ENCODE measurements at regions not wholly inside any gene's neighbourhood (a gene's known extent, or its start where the extent isn't known, plus 50 kb on each side); places are given as distances from the start of the nearest gene placed in this dataset.

DNA sequence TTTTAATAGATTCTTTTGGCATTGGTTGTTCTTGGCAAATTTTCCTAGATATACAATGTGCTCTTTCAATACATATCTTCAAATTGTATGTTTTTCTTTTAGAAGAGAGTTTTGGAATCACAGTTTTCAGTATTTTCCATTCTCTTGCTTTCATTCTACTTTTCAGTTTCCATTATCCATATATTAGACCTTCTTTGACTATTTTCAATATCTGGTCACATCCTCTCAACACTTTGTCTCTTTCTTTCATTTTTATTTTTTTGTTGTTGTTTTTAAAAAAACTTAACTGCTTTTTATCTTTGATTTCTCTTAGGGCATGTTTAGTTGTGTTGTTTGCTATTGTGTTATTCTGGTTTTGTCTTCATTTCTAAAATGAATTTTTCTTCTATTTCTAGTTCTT is 59.9 kb upstream of the CLMN start:
- no peak overlapping the region for H3K4me2 ChIP-seq (ENCODE audit: low read depth, low read length)
- H3K9me2 ChIP-seq (replicated peaks; ENCODE audit: insufficient read depth, low read length), result no peaks in the 10 kb centered on the region
- TF ChIP-seq, protein P1, sequence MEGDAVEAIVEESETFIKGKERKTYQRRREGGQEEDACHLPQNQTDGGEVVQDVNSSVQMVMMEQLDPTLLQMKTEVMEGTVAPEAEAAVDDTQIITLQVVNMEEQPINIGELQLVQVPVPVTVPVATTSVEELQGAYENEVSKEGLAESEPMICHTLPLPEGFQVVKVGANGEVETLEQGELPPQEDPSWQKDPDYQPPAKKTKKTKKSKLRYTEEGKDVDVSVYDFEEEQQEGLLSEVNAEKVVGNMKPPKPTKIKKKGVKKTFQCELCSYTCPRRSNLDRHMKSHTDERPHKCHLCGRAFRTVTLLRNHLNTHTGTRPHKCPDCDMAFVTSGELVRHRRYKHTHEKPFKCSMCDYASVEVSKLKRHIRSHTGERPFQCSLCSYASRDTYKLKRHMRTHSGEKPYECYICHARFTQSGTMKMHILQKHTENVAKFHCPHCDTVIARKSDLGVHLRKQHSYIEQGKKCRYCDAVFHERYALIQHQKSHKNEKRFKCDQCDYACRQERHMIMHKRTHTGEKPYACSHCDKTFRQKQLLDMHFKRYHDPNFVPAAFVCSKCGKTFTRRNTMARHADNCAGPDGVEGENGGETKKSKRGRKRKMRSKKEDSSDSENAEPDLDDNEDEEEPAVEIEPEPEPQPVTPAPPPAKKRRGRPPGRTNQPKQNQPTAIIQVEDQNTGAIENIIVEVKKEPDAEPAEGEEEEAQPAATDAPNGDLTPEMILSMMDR (IDR thresholded peaks at IDR 0.05; ENCODE audit: low read length), result no peak
- TF ChIP-seq EZH2 (optimal IDR thresholded peaks at IDR 0.05; ENCODE audit: low read depth, low read length) (no peak), EZH2phosphoT487 (IDR thresholded peaks at IDR 0.05; ENCODE audit: low read length) (no peak)
- no peak overlapping the region for H3K9ac ChIP-seq (ENCODE audit: low read length)
- no peaks in the 10 kb centered on the region for H4K20me1 ChIP-seq (ENCODE audit: insufficient read depth, low read length)
- no peak overlapping the region for H3K4me3 ChIP-seq (ENCODE audit: low read length)
- no peaks in the 10 kb centered on the region for H3K79me2 ChIP-seq (ENCODE audit: low read length)
- H3K36me3 ChIP-seq (replicated peaks; ENCODE audit: insufficient read depth, low read length), result no peaks in the 10 kb centered on the region
- H3K9me3 ChIP-seq (replicated peaks; ENCODE audit: insufficient read depth, low read length), result no peaks in the 10 kb centered on the region
- H3K27ac ChIP-seq (ENCODE audit: low read length), result no peak overlapping the region
- no peaks in the 10 kb centered on the region for H3K27me3 ChIP-seq (replicated peaks; ENCODE audit: insufficient read depth, low read length)
- no peak overlapping the region for H2AFZ ChIP-seq (ENCODE audit: low read length)
- H3F3A ChIP-seq (ENCODE audit: insufficient read depth, low read length), result no peaks in the 10 kb centered on the region
- H3K4me1 ChIP-seq (ENCODE audit: low read length), result no peaks in the 10 kb centered on the region
- DNase-seq, result no peak

DNA sequence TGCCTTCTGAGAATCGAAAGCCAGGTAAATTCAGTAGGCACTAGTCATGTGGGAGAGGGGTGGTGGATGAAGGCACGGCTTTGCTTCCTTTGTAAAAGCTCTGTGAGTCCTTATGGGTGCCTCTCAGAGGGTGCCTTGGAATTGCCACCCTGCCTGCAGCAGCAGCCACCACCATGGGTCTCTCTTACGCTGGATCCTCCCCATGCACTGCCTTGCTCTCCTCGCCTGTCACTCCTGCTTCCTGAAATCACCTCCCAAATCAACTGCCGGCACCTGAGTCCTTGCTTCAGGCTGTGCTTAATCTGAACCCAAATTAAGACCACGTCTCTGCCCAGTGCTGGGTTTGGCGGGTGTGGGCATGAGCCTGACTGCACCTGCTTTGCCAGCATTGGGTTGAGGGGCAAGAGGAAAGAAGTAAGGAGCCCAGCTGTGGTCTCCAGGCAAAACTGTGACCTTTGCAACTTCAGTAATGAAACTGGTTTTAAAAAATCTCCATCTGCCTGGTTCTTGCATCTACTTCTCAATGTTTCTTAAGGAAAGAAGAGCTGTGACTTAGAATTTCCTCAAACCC is 55.9 kb upstream of the CLMN start:
- H3K27ac ChIP-seq (ENCODE audit: low read length), result no peak overlapping the region
- no peaks in the 10 kb centered on the region for H4K20me1 ChIP-seq (ENCODE audit: insufficient read depth, low read length)
- no peaks in the 10 kb centered on the region for H3K9me3 ChIP-seq (replicated peaks; ENCODE audit: insufficient read depth, low read length)
- no peaks in the 10 kb centered on the region for H3K36me3 ChIP-seq (replicated peaks; ENCODE audit: insufficient read depth, low read length)
- H3K9ac ChIP-seq (ENCODE audit: low read length), result no peak overlapping the region
- H3K9me2 ChIP-seq (replicated peaks; ENCODE audit: insufficient read depth, low read length), result no peaks in the 10 kb centered on the region
- peak overlapping the region; percentile 25; the same call in 1 of the 2 replicates for H3K4me2 ChIP-seq (ENCODE audit: low read depth, low read length)
- H3K27me3 ChIP-seq (replicated peaks; ENCODE audit: insufficient read depth, low read length), result no peaks in the 10 kb centered on the region
- H2AFZ ChIP-seq (ENCODE audit: low read length), result no peak overlapping the region
- no peaks in the 10 kb centered on the region for H3F3A ChIP-seq (ENCODE audit: insufficient read depth, low read length)
- no peaks in the 10 kb centered on the region for H3K79me2 ChIP-seq (ENCODE audit: low read length)
- TF ChIP-seq, protein P1 (IDR thresholded peaks at IDR 0.05; ENCODE audit: low read length), result no peak
- TF ChIP-seq EZH2 (optimal IDR thresholded peaks at IDR 0.05; ENCODE audit: low read depth, low read length) (no peak), EZH2phosphoT487 (IDR thresholded peaks at IDR 0.05; ENCODE audit: low read length) (no peak)
- H3K4me3 ChIP-seq (ENCODE audit: low read length), result no peak overlapping the region
- H3K4me1 ChIP-seq (ENCODE audit: low read length), result no peaks in the 10 kb centered on the region
- DNase-seq, result no peak

DNA sequence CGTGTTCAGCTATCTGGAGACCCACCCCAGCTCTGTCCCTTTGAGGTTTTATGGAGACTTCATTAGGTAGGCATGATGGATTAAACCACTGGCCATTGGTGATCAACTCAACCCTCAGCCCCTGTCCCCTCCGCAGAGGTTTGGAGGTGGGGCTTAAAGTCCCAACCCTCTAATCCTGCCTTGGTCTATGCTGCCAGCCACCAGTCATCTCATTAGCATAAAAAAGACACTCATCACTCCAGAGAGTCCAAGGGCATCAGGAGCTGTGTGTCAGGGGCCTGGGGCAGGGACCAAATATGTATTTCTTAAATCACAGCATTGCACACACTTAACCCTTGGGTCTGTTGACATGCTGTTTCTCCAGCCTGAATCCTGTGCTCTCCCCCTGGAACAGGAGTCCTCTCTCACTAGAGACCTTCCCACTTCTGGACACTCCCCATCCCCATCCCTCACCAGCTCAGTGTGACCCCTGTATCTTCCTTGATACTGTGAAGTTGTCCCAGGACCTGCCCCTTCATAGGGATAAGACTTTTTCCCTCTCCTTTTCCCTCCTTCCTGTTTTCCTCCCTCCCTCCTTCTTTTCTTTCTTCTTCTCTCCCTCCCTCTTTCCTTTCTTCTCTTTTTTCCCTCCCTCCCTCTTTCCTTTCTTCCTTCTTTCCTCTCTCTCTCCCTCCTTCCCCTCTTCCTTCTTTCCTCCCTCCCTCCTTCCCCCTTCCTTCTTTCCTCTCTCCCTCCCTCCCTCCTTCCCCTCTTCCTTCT is 54.7 kb upstream of the CLMN start:
- Histone ChIP-seq H3F3A (ENCODE audit: insufficient read depth, low read length) (no peaks in the 10 kb centered on the region), H3K4me2 (ENCODE audit: low read depth, low read length) (no peak overlapping the region), H3K27me3 (replicated peaks; ENCODE audit: insufficient read depth, low read length) (no peaks in the 10 kb centered on the region), H3K9me3 (replicated peaks; ENCODE audit: insufficient read depth, low read length) (no peaks in the 10 kb centered on the region), H3K4me3 (ENCODE audit: low read length) (no peak overlapping the region), H2AFZ (ENCODE audit: low read length) (no peak overlapping the region), H3K79me2 (ENCODE audit: low read length) (no peaks in the 10 kb centered on the region), H3K9ac (ENCODE audit: low read length) (no peak overlapping the region), H3K4me1 (ENCODE audit: low read length) (no peaks in the 10 kb centered on the region), H3K36me3 (replicated peaks; ENCODE audit: insufficient read depth, low read length) (no peaks in the 10 kb centered on the region), H4K20me1 (ENCODE audit: insufficient read depth, low read length) (no peaks in the 10 kb centered on the region), H3K9me2 (replicated peaks; ENCODE audit: insufficient read depth, low read length) (no peaks in the 10 kb centered on the region), H3K27ac (ENCODE audit: low read length) (no peak overlapping the region)
- no peak for DNase-seq
- TF ChIP-seq, protein P1 (IDR thresholded peaks at IDR 0.05; ENCODE audit: low read length), result no peak
- TF ChIP-seq EZH2 (optimal IDR thresholded peaks at IDR 0.05; ENCODE audit: low read depth, low read length), result no peak
- TF ChIP-seq EZH2phosphoT487 (IDR thresholded peaks at IDR 0.05; ENCODE audit: low read length), result no peak

All from MM.1S (cell line).